GM12801 (cell line): ENCODE measurements at regions not wholly inside any gene's neighbourhood (a gene's known extent, or its start where the extent isn't known, plus 50 kb on each side); places are given as distances from the start of the nearest gene placed in this dataset.

Experiments used
- CTCF ChIP-seq: IDR thresholded peaks from one replicate; pipeline ENCODE4 v1.5.1; 2011; ENCODE audit warnings: control low read depth; ENCODE audit not compliant: insufficient read length; ENCODE audit errors: extremely low read depth

GRCh38 chr11:28629235-28629634 lies 521.0 kb downstream of the METTL15 start:
- no peak for TF ChIP-seq CTCF

DNA sequence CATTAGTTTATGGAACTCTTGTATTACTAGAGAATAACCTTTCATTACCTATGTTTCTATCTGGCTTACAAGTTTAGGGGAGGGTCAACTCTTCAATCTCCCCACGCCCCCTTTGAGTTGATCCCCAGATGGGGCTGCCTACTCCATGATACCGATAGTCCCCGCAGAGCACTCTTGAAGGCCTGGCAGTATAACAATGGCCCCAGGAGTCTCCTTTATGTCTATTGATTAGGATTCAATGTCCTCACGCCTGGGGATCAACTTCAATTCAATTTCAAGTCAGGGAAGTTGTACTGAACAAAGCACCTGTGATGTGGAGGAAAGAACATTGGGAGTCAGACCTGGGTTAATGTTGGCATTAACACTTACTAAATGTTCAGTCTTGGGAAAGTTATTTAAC lies 520.2 kb downstream of the METTL15 start:
- no peak for TF ChIP-seq CTCF

GRCh38 chr11:28627690-28628255 lies 519.6 kb downstream of the METTL15 start:
- no peak for TF ChIP-seq CTCF

GRCh38 chr11:28625532-28625931 lies 517.3 kb downstream of the METTL15 start:
- no peak for TF ChIP-seq CTCF

DNA sequence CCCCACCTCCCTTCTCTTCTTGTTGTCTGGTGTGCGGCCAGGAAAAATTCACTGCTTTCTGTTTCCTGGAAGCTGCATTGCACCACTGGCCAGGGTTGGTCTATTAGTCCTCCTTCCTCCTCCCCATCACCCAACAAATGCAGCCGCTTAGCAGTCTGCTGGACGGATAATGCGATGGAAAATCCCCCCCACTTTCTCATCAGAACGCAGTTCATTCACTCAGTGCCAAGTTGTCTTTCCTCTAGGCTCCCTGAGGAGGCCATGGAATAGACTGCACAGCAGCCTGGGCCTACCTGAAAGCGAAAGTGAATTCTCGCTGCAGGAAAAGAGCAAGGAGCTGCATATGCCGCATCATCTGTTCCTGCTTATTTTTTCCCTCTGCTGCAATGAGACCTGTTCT lies 513.6 kb downstream of the METTL15 start:
- no peak for TF ChIP-seq CTCF

GRCh38 chr11:28619846-28620540 lies 511.8 kb downstream of the METTL15 start:
- TF ChIP-seq CTCF, result no peak

DNA sequence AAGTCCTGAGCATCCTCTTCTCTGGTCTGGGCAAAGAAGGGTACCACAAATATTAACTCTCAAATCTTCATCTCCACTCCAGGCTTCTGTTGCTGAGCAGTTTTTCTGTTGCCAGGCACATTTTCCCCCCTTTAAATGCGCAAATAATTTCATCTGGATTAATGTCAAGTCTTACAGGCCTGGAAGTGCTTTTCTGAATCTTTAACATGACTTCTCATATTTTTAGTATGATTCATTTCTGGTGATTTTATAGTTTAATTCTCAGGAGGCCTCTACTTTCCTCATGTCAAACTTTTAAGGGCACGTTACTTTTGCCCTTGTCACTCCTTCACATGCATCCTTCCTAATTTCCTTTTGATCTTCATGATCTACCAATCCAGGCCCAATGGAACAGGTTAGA lies 510.2 kb downstream of the METTL15 start:
- TF ChIP-seq CTCF, result no peak
